ENCODE measurements at regions not wholly inside any gene's neighbourhood (a gene's known extent, or its start where the extent isn't known, plus 50 kb on each side); places are given as distances from the start of the nearest gene placed in this dataset.

DNA sequence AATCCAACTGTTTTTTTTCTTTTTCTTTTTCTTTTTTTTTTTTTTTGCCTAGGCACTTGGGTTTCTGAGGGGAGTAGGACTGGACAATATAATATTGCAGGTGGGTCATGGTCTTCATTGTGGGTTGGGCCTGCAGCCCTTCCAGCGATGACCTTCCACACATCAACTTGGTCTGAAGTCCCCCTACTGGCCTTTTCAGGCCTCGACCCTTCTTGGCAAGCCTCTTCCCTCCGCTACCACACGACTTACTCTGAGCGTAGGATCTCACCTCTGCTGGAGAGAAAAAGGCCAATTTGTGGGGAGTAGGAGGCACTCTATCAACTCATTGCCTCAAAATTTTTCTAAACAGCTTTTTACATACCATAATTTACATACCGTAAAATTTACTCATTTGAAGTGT is 51.1 kb upstream of the GRIK3 start:
- DNase-seq (ENCODE audit: low read depth) = peak; percentile 11

DNA sequence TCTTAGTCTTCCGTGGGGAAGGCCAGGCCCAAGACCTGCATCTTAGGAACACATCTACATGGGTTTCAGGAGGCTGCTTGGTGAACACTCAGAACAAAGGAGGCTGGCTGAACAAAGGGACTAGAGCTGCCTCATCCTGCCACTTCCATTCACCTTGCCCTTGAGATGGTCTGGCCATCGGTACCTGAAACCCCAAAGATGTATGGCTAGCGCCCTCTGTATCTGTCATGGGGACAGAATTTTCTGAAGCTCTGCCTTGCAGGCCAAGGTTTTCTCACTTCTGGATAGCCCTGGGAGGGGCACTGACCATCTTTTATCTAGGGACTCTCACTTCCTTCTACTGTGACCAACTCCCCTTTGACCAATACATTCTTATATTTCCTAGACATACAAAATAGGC is 55.4 kb upstream of the GRIK3 start:
- no peak for DNase-seq (ENCODE audit: low read depth)

DNA sequence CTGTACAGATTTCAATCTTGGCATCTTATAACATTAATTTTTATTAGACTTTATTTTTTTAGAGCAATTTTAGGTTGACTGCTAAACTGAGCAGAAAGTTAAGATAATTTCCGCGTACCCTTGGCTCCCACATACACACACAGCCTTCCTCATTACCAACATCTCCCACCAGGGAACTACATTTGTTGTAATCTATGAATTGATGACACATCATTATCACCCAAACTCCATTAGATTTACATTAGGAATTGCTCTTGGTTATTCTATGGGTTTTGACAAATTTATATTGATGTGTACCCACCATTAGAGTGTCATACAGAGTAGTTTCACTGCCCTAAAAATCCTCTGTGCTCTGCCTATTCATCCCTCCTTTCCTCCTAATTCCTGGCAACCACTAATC is 56.4 kb upstream of the GRIK3 start:
- no peak for DNase-seq (ENCODE audit: low read depth)

- no peak for DNase-seq (ENCODE audit: low read depth)
These were observed 58.6 kb upstream of the GRIK3 start for GRCh38 chr1:37092937-37093336.

- no peak for DNase-seq (ENCODE audit: low read depth)
These were observed 60.0 kb upstream of the GRIK3 start for GRCh38 chr1:37094302-37094701.

DNA sequence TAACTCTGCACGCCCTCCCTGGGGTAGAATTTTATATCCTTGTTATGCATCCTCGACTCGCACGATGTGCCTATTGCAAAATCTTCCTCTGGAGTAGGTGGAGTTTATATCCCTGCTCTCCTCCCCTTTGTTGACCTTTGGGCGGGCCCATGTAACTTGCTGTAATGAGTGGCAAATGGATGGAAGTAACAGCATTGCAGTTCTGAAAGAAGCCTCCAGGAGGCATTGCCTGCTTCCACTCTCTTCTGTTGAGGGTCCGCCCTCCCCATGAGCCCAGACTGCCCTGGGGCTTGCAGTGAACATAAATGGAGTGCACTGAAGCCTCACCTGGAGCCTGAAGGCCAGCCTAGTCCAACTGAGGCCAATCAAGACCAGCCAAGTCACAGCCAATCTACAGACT is 62.2 kb upstream of the GRIK3 start:
- DNase-seq (ENCODE audit: low read depth) = no peak

GRCh38 chr1:37097731-37098130 is 63.4 kb upstream of the GRIK3 start:
- DNase-seq (ENCODE audit: low read depth) = no peak

- DNase-seq (ENCODE audit: low read depth) = no peak
These were observed 63.9 kb upstream of the GRIK3 start for GRCh38 chr1:37098237-37098636.

- DNase-seq (ENCODE audit: low read depth) = no peak
These were observed 66.0 kb upstream of the GRIK3 start for GRCh38 chr1:37100310-37100709.

DNA sequence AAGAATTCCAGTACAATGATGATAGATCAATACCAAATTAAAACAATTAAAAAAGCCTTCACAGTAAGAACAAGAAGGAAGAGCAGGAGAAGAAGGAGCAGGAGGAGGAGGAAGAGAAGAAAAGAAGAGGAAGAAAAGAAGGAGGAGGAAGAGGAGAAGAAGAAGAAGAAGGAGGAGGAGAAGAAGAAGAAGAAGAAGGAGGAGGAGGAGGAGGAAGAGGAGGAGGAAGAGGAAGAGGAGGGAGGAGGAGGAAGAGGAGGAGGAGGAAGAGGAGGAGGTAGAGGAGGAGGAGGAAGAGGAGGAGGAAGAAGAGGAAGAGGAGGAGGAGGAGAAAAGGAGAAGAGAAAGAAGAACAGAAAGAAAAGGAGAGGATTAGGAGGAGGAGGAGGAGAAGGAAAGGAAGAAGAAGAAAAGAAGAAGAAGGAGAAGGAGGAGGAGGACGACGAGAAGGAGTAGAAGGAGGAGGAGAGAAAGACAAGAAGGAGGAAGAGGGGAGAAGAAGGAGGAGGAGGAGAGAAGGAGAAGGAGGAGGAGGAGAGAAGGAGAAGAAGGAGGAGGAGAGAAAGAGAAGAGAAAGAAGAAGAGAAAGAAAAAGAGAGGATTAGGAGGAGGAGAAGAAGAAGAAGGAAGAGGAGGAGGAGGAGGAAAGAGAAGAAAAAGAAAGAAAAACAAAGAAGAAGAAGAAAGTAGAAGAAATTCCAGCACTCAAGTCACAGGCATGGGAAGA is 68.5 kb upstream of the GRIK3 start:
- DNase-seq (ENCODE audit: low read depth) = no peak

DNA sequence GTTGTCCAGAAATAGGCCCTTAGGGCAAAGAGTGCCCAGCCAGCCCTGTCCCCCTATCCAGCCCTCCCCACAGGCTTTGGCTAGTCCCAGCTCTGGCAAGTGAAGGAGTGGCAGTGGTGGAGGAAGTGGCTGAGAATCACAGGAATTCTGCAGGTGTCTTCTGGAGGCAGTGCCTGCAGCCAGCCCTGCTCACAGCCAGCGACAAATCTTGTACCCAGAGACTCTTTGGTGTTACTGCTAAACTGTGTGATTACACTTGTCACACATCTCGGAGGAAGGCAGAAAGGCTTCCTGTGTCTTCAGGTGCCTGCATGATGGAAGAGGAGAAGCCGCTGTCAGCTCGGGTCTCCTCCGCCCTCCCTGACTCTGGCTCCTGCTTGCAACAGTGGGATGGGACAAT is 71.6 kb upstream of the GRIK3 start:
- no peak for DNase-seq (ENCODE audit: low read depth)

DNA sequence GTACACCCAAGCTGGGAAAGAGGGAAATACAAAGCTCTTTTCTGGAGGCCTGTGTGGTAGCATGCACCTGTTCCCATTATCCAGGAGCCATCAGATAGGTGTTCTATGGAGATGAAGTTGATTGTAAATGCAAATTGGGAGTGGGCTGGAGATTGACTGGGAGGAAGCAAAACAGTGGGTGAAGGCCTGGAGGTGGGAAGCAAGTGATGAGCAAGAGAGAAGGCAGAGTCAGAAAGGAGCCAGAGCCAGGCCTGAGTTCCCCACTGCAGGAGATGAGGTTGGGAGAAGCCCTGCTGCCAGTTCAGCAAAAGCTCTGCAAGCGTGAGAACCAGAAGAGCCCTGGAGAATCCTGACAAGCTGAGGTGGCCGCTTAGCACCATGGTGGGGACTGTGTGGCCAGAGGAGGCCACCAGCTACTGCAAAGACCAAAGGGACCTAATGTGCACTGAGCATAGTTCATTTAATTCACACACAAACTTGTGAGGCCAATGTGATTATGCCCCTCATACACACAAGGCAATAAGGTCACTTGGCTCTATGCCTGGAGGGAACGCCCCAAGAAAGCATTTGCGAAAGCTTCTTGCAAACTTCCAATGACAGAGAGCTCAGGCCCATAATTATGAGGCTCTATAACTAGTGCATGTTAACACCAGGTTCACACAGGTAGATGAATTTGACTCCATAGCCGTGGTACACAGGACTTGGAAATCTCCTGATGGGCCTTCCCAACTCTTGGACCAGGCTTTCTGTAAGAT is 73.0 kb upstream of the GRIK3 start:
- DNase-seq (ENCODE audit: low read depth) = no peak

DNA sequence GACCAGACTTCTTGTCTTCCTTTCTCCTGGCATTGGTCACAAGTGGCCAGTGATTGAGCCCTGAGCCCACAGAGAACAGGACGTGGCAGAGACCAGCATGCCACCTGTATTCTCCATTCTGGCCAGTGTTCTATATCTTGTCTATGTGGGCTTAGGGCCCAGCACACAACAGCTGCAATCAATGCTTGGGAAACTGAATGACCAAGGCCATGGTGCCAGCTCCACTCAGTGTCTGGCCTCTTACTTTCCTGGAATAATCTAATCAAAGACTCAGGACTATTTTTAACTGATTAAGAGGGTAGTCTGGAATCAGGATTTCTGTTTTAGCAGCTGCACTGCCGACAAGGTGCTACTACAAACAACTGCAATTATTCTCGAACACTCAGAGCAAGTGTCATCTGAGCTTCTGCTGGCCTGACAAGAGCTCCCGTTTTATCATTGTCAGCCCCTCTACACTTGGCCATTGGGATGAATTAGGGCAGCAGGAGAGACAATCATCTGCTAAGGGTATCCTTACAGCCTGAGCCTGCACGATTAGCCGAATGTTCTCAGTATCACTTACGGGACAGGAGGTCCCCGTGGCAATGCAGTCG is 74.4 kb upstream of the GRIK3 start:
- DNase-seq (ENCODE audit: low read depth) = no peak

DNA sequence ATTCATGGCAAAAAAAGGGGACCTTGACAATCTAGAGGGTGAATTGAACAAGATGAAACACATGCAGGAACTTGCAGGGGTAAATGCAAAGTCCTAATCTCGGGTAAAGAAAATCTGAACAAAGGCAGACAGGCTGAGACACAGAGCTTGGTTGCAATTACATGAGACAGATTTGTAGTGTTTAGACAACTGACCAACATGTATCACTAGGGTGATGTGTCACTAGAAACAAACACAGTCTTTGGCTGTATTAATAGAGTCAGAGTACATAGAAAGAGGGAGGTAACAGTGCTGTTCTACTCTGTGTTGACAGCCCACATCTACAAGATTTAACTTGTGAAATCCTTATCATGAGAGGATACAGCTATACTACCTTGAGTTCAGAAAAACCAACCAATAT is 78.1 kb upstream of the GRIK3 start:
- no peak for DNase-seq (ENCODE audit: low read depth)

DNA sequence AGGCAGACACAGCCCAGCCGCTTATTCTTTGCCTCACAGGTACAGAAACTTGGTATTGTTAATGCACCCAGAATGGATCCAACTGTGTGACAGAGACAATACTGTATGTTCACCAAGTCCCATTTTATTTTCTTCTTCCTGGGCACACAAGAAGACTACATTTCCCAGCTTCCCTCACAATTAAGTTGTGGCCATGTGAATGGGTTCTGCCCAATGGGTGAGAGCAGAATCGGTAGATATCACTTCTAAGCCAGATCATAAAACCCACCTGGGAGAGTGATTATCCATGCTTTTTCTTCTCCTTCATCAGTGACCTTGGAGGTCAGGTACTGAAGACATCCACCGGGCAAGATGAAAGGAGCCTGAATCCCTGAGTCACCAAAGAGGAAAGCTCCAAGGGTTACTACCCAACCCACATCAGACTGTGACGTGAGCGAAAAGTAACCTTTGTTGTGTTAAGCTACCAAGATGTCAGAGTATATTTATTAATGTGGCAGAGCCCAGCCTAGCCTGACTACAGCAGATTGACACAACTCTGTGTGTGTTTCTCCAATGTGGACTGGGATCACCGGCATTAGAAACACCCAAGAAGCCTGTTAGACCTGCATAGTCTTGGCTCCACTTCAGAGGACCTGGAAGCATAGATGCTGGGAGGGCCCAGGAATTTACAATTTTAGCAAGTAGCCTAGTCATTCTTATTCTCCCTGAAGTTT is 79.1 kb upstream of the GRIK3 start:
- DNase-seq (ENCODE audit: low read depth) = no peak

- no peak for DNase-seq (ENCODE audit: low read depth)
These were observed 84.5 kb upstream of the GRIK3 start for GRCh38 chr1:37118790-37119189.

- DNase-seq (ENCODE audit: low read depth) = no peak
These were observed 86.0 kb upstream of the GRIK3 start for GRCh38 chr1:37120279-37120678.

DNA sequence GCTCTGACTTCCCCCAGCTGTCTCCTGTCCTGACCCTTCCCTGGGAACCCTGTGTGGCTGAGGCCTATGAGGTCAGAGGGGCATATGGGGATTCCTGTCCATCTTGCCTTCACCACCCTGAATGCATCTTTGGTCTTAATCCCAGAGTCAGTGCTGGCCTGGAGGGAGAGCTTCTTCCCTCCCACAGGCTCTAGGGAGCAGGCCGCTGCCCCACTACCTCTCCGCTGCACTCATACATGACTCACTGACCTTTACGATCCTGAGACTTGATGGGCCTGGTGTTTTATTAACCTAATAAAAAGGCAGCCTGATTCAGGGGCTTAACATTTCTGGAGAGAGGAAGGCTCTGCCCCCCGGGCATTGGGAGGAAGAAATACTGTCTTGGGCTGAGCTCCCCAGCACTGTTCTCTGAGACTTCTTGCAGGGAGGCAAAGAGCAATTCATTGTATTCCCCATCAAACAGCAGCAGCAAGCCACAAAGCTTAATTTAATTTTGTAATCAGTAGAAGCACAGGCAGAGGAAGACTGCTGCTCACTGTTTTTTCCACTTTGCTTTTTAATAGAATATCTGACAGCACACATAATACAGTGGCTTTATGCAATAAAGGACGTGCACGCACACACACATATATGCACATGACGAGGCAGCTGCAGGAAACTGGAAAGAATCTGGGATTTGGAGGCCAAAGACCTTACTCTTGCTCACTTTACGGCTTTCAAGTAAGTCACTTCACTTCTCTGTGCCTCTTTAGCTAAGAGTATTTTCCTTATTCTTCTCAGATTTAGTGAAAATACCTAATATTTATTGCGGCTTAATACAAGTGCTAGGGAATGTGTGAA is 89.2 kb upstream of the GRIK3 start:
- DNase-seq (ENCODE audit: low read depth) = no peak

DNA sequence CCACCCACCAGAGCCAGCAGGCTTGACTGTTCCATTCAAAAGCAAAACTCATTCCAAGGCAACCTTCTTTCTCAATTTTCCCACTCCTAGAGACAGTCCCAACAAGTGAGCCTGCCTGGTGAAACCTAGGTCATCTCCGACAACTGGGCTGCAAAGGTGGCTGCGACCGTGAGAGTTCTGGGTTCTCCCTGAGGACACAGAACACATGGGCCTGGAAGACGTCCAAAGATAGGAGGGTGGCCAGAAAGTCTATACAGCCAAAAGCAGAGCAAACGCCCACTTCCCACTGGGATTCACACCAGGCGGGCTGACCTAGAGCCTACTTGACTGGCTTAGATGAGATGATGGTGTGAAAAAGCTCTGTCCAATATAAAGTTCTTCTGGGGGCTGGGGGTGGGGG is 90.2 kb upstream of the GRIK3 start:
- DNase-seq (ENCODE audit: low read depth) = no peak

DNA sequence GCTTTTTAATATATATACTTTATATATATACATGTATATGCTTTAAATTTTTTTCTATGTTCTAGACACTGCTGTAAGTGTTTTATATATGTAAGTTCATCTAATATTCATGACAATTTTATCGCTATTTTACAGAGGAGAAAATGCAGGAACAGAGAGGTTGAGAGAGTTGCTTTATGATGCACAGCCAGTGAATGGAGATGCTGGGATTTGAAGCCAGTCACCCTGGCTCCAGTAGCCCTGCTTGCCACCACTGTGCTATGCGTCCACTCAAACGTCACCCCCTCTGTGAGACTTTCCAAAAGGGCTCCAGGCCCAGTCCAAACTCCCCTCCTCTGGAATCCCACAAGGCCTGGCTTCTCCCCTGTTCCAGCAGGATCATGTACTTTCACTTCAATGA is 91.0 kb upstream of the GRIK3 start:
- DNase-seq (ENCODE audit: low read depth) = no peak

DNA sequence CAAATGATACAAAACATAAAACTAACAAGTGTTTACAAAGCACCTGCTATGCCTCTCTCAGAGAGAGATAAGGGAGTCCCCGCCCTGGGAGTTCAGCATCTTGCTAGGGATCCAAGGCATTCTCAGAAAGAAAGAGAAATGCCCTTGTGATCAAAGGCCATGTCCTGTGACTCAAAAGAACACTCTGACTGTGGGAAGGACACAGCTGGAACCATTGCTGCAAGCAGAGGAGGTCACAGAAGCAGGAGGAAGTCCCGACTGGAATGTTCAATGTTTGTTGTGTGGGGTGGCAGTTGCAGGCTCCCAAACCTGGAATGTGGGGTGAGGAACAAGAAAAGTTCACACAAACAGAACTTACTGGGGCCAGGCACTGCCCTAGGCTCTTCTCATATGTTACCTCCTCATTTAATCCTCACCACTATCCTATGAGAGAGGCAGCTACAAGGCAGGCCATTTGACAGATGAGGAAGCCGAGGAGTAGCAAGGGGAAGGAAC is 93.0 kb upstream of the GRIK3 start:
- DNase-seq (ENCODE audit: low read depth) = no peak

- DNase-seq (ENCODE audit: low read depth) = no peak
These were observed 93.8 kb upstream of the GRIK3 start for GRCh38 chr1:37128091-37128490.

Data from CMK (cell line).